Ectodermal cell (in vitro differentiated cells): ENCODE measurements at regions not wholly inside any gene's neighbourhood (a gene's known extent, or its start where the extent isn't known, plus 50 kb on each side); places are given as distances from the start of the nearest gene placed in this dataset.

Experiments used
- H3K27ac ChIP-seq: 2 replicates; pipeline ENCODE4 v1.7.0; 2013; ENCODE audit warnings: mild to moderate bottlenecking, low read depth, low read length; ENCODE audit not compliant: insufficient read depth, poor library complexity, severe bottlenecking
- H3K27me3 ChIP-seq: 2 replicates; pipeline ENCODE4 v1.7.0; 2013; ENCODE audit warnings: mild to moderate bottlenecking, low read length; ENCODE audit not compliant: insufficient read depth, control insufficient read depth, poor library complexity, severe bottlenecking
- H3K36me3 ChIP-seq: one replicate; pipeline ENCODE4 v1.7.0; 2013; ENCODE audit warnings: low read length; ENCODE audit not compliant: control insufficient read depth, insufficient read depth
- H3K4me1 ChIP-seq: one replicate; pipeline ENCODE4 v1.7.0; 2013; ENCODE audit warnings: low read length; ENCODE audit not compliant: control insufficient read depth, insufficient read depth
- H3K4me3 ChIP-seq: 2 replicates; pipeline ENCODE4 v1.7.0; 2013; ENCODE audit warnings: low read depth, low read length, control low read depth; ENCODE audit not compliant: insufficient read depth
- H3K9me3 ChIP-seq: 2 replicates; pipeline ENCODE4 v1.7.0; 2013; ENCODE audit warnings: mild to moderate bottlenecking, low read length, moderate library complexity; ENCODE audit not compliant: control insufficient read depth
- WGBS, 2 experiments: methylation state at CpG; one replicate each; pipeline ENCODE4 v1.1.7; 2013; ENCODE audit warnings: missing lambda C conversion rate in 2 of 2; 5-methylcytosine and 5-hydroxymethylcytosine counted together

DNA sequence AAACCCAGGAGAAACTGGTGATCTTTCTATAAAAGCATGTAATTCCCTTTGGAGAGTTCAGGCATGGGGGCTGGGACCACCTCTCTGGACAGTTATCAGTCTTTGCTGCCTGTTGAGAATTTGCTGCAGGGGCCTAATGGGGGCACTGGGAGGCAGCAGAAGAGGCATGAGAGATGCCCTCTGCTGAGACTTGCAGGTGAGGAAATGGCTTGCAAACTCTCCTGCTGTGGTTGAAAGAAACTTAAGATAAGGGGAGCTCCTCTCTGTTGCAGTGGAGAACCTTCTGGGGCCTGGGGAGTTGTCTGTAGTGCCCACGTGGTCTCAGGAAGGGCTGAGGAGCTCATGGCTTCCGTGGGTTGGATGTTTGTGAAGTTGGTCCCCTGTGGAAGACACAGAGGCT lies 301.1 kb upstream of the FOXF1 start:
- no peaks in the 10 kb centered on the region for H3K27me3 ChIP-seq
- 71 to 75% methylated on average over 2 of the region's 2 CpGs for WGBS, 2 experiments
- H3K4me3 ChIP-seq = no peak overlapping the region
- no peak overlapping the region for H3K27ac ChIP-seq
- H3K4me1 ChIP-seq = no peaks in the 10 kb centered on the region
- H3K9me3 ChIP-seq = no peaks in the 10 kb centered on the region
- H3K36me3 ChIP-seq = no peaks in the 10 kb centered on the region

DNA sequence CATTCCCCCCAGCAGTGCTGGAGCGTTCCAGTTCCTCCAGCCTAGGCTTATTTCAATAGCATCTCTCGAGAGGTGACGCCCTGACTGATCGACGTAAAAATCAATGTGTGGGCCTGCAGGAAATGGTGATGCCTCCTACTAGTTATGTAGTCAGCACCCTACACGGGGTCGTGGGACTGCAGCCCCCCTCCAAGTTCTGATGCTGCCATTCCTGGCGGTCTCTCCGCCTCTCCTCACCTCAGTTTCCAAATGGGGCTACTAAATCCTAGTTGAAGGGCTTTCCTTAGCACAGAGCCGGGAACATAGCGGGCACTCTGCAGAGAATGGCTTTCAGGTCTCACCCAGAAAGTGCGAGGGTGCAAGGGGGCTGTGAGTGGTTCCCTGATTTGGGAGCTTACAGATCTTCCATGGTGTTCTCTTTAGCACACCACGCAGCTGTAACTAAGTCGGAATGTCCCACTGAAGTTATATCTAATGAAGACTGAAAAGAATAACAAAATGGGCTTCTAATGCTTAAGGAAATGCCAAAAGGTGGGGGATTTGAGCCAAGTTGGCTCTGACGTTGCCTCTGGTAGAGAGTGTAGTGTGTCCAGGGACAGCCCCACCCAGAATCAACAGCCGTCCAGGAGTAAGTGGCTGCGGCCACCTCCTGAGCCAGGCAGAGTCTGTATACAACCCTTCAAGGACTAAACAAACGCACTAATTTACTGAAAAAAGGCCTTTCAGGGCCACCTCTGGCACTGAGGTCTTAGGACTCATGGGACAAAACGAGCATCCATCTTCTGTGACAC lies 299.7 kb upstream of the FOXF1 start:
- H3K4me3 ChIP-seq = no peak overlapping the region
- H3K9me3 ChIP-seq = no peaks in the 10 kb centered on the region
- no peaks in the 10 kb centered on the region for H3K4me1 ChIP-seq
- WGBS, 2 experiments = 92% methylated on average over 19 of the region's 19 CpGs
- H3K36me3 ChIP-seq = no peaks in the 10 kb centered on the region
- no peaks in the 10 kb centered on the region for H3K27me3 ChIP-seq
- H3K27ac ChIP-seq = no peak overlapping the region

DNA sequence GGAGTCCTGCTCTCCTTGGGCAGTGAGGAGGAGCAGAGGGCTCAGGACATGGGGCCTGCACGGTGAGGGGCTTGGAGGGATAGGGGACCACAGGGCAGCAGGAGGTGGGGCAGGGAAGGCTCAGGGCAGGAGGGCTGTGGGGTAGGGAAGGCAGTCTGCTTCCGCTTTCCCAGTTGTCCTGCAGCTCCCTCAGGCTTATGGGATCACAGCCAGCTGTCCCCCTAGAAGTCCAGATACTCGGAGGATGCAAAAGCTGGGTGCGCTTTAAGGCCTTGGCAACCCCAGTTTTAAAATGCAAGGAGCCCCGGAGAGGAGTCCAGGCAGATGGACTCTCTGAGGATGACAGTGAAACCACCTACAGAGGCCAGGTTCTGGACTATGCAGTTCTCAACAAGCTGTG lies 299.1 kb upstream of the FOXF1 start:
- Histone ChIP-seq H3K4me1 (no peaks in the 10 kb centered on the region), H3K4me3 (no peak overlapping the region), H3K27me3 (no peaks in the 10 kb centered on the region), H3K27ac (no peak overlapping the region), H3K9me3 (no peaks in the 10 kb centered on the region), H3K36me3 (no peaks in the 10 kb centered on the region)
- 87 to 92% methylated on average over 5 of the region's 5 CpGs for WGBS, 2 experiments

DNA sequence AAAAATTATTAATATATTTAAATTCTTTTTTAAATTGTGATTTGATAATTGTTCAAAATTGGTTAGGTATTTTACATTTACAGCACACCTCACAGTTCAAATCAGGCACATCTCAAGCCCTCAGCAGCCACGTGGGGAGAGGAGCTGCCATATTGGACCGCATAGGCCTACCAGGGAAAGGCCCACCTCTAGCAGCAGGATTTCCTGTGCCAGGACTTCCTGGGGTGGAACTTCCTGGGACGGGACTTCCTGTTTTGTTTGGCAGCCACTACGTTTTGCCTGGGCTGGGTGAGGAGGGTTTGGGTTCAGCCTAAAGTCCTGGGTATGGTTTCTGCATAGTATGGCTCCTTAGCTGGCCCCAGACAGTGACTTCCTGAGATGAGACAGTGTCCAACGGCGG lies 298.5 kb upstream of the FOXF1 start:
- Histone ChIP-seq H3K4me1 (no peaks in the 10 kb centered on the region), H3K36me3 (no peaks in the 10 kb centered on the region), H3K9me3 (no peaks in the 10 kb centered on the region), H3K27ac (no peak overlapping the region), H3K27me3 (no peaks in the 10 kb centered on the region), H3K4me3 (no peak overlapping the region)
- WGBS, 2 experiments = 84 to 92% methylated on average over 4 to 6 of the region's 6 CpGs

DNA sequence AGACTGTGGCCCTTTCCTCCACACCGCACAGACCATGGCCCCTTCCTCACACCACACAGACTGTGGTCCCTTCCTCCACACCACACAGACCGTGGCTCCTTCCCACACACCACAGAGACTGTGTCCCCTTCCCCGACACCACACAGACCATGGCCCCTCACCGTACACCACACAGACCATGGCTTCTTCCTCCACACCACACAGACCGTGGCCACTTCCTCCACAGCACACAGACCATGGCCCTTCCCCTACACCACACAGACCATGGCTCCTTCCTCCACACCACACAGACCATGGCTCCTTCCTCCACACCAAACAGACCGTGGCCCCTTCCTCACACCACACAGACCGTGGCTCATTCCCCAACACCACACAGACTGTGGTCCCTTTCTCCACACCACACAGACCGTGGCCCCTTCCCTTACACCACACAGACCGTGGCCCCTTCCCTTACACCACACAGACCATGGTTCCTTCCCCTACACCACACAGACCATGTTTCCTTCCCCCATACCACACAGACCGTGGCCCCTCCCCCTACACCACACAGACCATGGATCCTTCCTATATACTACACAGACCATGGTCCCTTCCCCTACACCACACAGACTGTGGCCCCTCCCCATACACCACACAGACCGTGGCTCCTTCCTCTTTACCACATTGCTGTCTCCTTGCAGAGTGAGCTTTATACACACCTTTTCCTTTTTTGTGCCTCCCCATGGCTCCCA lies 297.5 kb upstream of the FOXF1 start:
- H3K4me1 ChIP-seq = no peaks in the 10 kb centered on the region
- no peaks in the 10 kb centered on the region for H3K9me3 ChIP-seq
- no peak overlapping the region for H3K4me3 ChIP-seq
- no peak overlapping the region for H3K27ac ChIP-seq
- no peaks in the 10 kb centered on the region for H3K36me3 ChIP-seq
- WGBS, 2 experiments = 92 to 93% methylated on average over 11 of the region's 11 CpGs
- no peaks in the 10 kb centered on the region for H3K27me3 ChIP-seq

DNA sequence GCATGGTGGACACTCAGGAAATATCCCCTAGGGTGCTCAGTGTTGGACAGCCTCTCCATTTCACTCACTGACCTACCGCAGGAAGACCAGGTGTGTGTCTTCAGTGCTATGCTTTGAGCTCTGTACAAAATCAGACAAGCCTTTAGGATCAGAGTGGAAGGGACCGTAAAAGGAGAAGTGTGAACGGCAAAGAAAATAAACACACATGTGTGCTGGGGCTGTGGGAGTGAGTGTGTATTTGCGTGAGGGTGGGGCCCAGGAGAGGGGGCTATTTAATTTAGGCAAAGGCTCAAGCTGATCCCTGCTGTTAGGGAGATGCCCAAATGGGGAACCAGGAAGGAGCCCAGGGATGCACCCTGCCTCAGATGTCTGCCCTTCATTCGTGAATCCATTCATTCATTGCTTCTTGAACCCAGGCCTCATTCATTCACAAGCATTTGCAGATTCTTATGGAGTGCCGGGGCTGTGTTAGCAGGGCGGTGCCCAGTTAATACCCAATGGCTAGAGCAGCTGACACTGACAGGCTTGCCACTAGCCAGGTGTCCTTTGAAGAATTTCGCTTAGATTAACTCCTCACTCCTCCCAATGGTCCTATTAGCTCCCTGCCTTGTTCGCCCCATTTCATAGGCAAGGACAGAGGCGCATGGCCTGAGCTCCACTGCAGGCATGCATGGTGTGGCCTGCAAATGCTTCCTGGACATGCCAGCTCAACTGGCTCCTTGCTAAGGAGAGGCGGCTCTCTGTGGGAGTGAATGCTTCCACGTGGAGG lies 296.7 kb upstream of the FOXF1 start:
- Histone ChIP-seq H3K27me3 (no peaks in the 10 kb centered on the region), H3K4me3 (no peak overlapping the region), H3K4me1 (no peaks in the 10 kb centered on the region), H3K27ac (no peak overlapping the region), H3K9me3 (no peaks in the 10 kb centered on the region), H3K36me3 (no peaks in the 10 kb centered on the region)
- WGBS, 2 experiments = 84 to 86% methylated on average over 12 of the region's 12 CpGs

DNA sequence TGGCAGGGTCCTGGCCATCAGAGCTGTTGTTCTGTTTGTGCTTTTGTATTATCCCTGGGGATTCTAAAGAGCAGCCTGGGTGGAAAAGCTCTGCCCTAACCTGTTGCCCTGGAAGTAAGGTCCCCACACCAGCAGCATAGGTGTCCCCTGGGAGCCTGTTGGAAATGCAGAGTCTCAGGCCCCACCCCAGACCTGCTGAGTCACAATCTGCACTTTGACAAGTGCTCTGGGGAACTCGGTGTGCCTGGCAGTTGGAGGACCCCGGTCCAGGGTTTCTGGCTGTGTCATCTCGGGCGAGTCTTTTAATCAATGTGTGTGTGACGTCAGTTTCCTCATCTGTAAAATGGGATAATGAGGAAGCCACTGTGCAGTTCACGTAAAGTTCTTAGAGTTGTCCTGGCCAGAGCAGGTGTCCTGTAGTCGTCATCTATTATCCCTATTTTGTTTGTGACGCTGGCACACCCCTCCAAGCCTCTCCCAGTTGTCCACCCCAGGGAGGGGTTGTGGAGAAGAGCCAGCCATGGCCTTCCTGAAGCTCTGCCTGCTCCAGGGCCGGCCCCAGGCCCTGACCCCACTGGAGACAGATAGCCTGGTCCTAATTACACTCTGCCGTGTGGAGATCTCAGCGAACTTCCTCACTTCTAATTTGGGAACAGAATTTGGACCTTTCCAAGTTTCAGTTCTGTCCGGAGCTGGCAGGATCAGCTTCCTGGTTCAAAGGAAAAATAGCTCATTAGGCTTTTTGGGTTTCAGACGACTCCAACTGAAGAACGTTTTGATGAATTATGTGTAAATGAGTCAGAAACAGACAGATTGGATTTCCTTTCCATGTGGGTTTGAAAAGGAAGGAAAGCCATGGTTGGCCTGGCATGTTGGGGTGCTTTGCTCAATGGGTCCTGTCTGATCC lies 295.7 kb upstream of the FOXF1 start:
- 91 to 94% methylated on average over 14 of the region's 14 CpGs for WGBS, 2 experiments
- Histone ChIP-seq H3K27ac (no peak overlapping the region), H3K9me3 (no peaks in the 10 kb centered on the region), H3K4me3 (no peak overlapping the region), H3K4me1 (no peaks in the 10 kb centered on the region), H3K36me3 (no peaks in the 10 kb centered on the region), H3K27me3 (no peaks in the 10 kb centered on the region)

DNA sequence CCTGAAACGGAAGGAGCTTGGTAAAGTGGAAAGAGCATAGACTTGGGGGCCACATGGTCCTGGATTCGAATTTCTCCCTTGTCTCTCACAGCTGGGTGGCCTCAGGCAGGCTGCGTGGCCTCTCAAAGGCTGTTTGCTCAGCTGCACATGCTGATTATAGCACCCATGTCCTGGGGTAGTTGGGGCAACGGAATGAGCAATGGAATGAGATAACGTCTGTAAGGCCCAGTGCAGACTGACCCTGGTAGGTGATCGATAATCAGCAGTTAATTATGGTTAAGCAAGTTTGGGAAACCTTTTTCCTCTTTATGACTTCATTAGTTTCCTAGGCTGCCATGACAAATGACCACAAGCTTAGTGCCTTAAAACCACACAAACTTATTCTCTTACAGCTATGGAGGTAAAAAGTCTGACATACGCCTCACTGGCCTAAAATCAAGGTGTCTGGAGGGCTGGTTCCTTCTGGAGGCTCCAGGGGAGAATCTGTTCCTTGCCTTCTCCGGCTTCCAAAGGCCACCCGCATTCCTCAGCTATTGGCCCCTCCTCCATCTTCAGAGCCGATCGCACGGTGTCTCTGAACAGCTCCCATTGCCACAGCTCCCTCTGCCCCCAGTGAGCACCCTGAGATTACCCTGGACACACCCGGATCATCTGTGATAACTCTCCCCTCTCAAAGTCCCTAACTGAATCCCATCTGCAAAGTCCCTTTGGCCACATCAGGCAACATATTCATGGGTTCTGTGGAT lies 294.9 kb upstream of the FOXF1 start:
- Histone ChIP-seq H3K4me1 (no peaks in the 10 kb centered on the region), H3K36me3 (no peaks in the 10 kb centered on the region), H3K9me3 (no peaks in the 10 kb centered on the region), H3K27me3 (no peaks in the 10 kb centered on the region), H3K4me3 (no peak overlapping the region), H3K27ac (no peak overlapping the region)
- 87% methylated on average over 13 of the region's 13 CpGs for WGBS, 2 experiments

DNA sequence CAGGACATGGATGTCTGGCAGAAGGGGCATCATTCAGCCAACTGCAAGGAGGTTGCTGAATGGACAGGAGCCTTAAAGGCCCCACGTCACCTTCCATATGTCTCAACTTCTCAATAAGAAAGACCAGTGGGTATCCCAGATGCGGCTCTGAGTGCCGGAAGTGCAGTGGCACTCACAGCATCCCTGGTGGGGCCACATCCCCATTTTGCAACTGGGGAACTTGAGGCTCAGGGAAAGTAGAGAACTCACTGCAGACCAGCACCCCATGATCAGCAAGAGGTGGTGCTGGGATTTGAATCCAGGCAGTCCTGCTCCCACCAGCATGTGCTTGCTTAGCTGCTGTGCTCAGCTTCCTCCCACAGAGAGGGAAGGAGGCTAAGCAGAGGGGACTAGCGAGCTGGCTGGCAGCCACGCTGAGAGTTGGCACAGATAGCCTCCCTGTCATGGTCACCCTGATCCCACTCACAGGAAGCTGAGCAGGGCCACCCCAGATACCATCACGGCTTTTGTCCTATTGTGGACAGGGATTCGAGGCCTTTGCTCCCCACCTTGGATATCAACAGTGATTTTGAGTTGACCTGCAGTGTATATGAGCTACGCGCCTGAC lies 294.2 kb upstream of the FOXF1 start:
- no peaks in the 10 kb centered on the region for H3K4me1 ChIP-seq
- H3K27me3 ChIP-seq = no peaks in the 10 kb centered on the region
- H3K4me3 ChIP-seq = no peak overlapping the region
- no peak overlapping the region for H3K27ac ChIP-seq
- H3K36me3 ChIP-seq = no peaks in the 10 kb centered on the region
- H3K9me3 ChIP-seq = no peaks in the 10 kb centered on the region
- 95% methylated on average over 9 of the region's 9 CpGs for WGBS, 2 experiments
